ENCODE measurements at regions not wholly inside any gene's neighbourhood (a gene's known extent, or its start where the extent isn't known, plus 50 kb on each side); places are given as distances from the start of the nearest gene placed in this dataset.

GRCh38 chr18:30096796-30097195 is 945.7 kb downstream of the DSC3 start:
- TF ChIP-seq RARB (CRISPR knock-in tag; IDR thresholded peaks at IDR 0.05) (no peak), ZNF8 (CRISPR knock-in tag; IDR thresholded peaks at IDR 0.05) (no peak), CSRNP3 (CRISPR knock-in tag; IDR thresholded peaks at IDR 0.05) (no peak)
- no peak for ATAC-seq

GRCh38 chr18:30094556-30094955 is 948.0 kb downstream of the DSC3 start:
- TF ChIP-seq ISL1 (CRISPR knock-in tag; IDR thresholded peaks at IDR 0.05) (peak; percentile 55), OSR1 (CRISPR knock-in tag; IDR thresholded peaks at IDR 0.05) (no peak)
- no peak for ATAC-seq

- TF ChIP-seq CSDC2 (CRISPR knock-in tag; IDR thresholded peaks at IDR 0.05) (no peak), PATZ1 (CRISPR knock-in tag; IDR thresholded peaks at IDR 0.05; ENCODE audit: borderline replicate concordance) (no peak), SNAI2 (CRISPR knock-in tag; IDR thresholded peaks at IDR 0.05) (no peak), CSRNP3 (CRISPR knock-in tag; IDR thresholded peaks at IDR 0.05) (no peak), GLIS3 (CRISPR knock-in tag; IDR thresholded peaks at IDR 0.05) (no peak), ZFP3 (CRISPR knock-in tag; IDR thresholded peaks at IDR 0.05) (no peak), TOX (CRISPR knock-in tag; IDR thresholded peaks at IDR 0.05; ENCODE audit: borderline replicate concordance) (no peak), ARNTL (CRISPR knock-in tag; IDR thresholded peaks at IDR 0.05; ENCODE audit: borderline replicate concordance, low read depth) (no peak), TCF4 (CRISPR knock-in tag; IDR thresholded peaks at IDR 0.05; ENCODE audit: borderline replicate concordance) (no peak), OSR1 (CRISPR knock-in tag; IDR thresholded peaks at IDR 0.05) (no peak), ZNF70 (CRISPR knock-in tag; IDR thresholded peaks at IDR 0.05) (no peak), ISL1 (CRISPR knock-in tag; IDR thresholded peaks at IDR 0.05) (no peak), RARB (CRISPR knock-in tag; IDR thresholded peaks at IDR 0.05) (no peak), ZNF565 (CRISPR knock-in tag; conservative IDR thresholded peaks at IDR 0.05; ENCODE audit: low read depth) (no peak)
- no peak for ATAC-seq
These were observed 949.2 kb downstream of the DSC3 start for GRCh38 chr18:30093376-30093775.

GRCh38 chr18:30088238-30089015 is 954.1 kb downstream of the DSC3 start:
- ATAC-seq = no peak

More at GRCh38 chr18:30088238-30089015, 954.1 kb downstream of the DSC3 start:
- TF ChIP-seq TCF4 (CRISPR knock-in tag; IDR thresholded peaks at IDR 0.05; ENCODE audit: borderline replicate concordance) (peak; percentile 29; the same call in 1 of the 2 replicates), POU6F1 (CRISPR knock-in tag; IDR thresholded peaks at IDR 0.05; ENCODE audit: borderline replicate concordance, low read depth) (no peak; the same call in 1 of the 2 replicates), PATZ1 (CRISPR knock-in tag; IDR thresholded peaks at IDR 0.05; ENCODE audit: borderline replicate concordance) (peak; percentile 43; the same call in 1 of the 2 replicates), ZFP3 (CRISPR knock-in tag; IDR thresholded peaks at IDR 0.05) (no peak), ZNF8 (CRISPR knock-in tag; IDR thresholded peaks at IDR 0.05) (no peak), CSRNP3 (CRISPR knock-in tag; IDR thresholded peaks at IDR 0.05) (peak; percentile 23; the same call in 1 of the 2 replicates), TOX (CRISPR knock-in tag; IDR thresholded peaks at IDR 0.05; ENCODE audit: borderline replicate concordance) (no peak), CREB5 (CRISPR knock-in tag; IDR thresholded peaks at IDR 0.05; ENCODE audit: low read depth) (peak; percentile 54; the same call in 1 of the 2 replicates), CSDC2 (CRISPR knock-in tag; IDR thresholded peaks at IDR 0.05) (no peak), ISL1 (CRISPR knock-in tag; IDR thresholded peaks at IDR 0.05) (peak; percentile 95), ESRRG (CRISPR knock-in tag; IDR thresholded peaks at IDR 0.05) (peak; percentile 80; the same call in 1 of the 2 replicates), SNAI2 (CRISPR knock-in tag; IDR thresholded peaks at IDR 0.05) (no peak), RARB (CRISPR knock-in tag; IDR thresholded peaks at IDR 0.05) (no peak)

Measured in SK-N-SH treated with all-trans-retinoic acid at 6 μM for 48 hours (cell line).